RWPE2 (cell line): ENCODE measurements at regions not wholly inside any gene's neighbourhood (a gene's known extent, or its start where the extent isn't known, plus 50 kb on each side); places are given as distances from the start of the nearest gene placed in this dataset.

ENCODE experiments used
- ATAC-seq: fragments of 200-7000 bp; cut with Tn5 transposase; 3 replicates; pipeline ENCODE4 v1.9.1; 2021; ENCODE audit warnings: low read depth
- DNase-seq: peaks from one replicate; pipeline ENCODE4 v3.0.0-alpha.2; 2020; ENCODE audit warnings: low spot score
- H3K27ac ChIP-seq: fragments of 450-650 bp; 2 replicates; pipeline ENCODE4 v1.5.1; 2017; ENCODE audit warnings: mild to moderate bottlenecking; ENCODE audit not compliant: poor library complexity, severe bottlenecking
- H3K27me3 ChIP-seq: fragments of 250-450 bp; sonication (Bioruptor Pico); 2 replicates; pipeline ENCODE4 v1.5.1; 2021; ENCODE audit warnings: mild to moderate bottlenecking, moderate library complexity; ENCODE audit not compliant: insufficient read depth, poor library complexity, severe bottlenecking
- H3K36me3 ChIP-seq: fragments of 250-450 bp; sonication (Bioruptor Pico); 2 replicates; pipeline ENCODE4 v1.5.1; 2020; ENCODE audit warnings: low read depth, mild to moderate bottlenecking, moderate library complexity
- H3K4me1 ChIP-seq: fragments of 250-450 bp; sonication (Bioruptor Pico); 2 replicates; pipeline ENCODE4 v1.5.1; 2021; ENCODE audit warnings: mild to moderate bottlenecking, moderate library complexity; ENCODE audit not compliant: insufficient read depth, poor library complexity, severe bottlenecking
- H3K4me3 ChIP-seq: fragments of 250-450 bp; sonication (Bioruptor Pico); 2 replicates; pipeline ENCODE4 v1.5.1; 2021; ENCODE audit warnings: mild to moderate bottlenecking, moderate library complexity; ENCODE audit not compliant: severe bottlenecking
- H3K9me3 ChIP-seq: fragments of 250-450 bp; sonication (Bioruptor Pico); 2 replicates; pipeline ENCODE4 v1.5.1; 2021; ENCODE audit warnings: mild to moderate bottlenecking, moderate library complexity; ENCODE audit not compliant: severe bottlenecking
- CTCF ChIP-seq: fragments of 450-650 bp; IDR thresholded peaks from one replicate; pipeline ENCODE4 v1.5.1; 2017; ENCODE audit warnings: mild to moderate bottlenecking, moderate library complexity; ENCODE audit not compliant: poor library complexity, severe bottlenecking

GRCh38 chr10:21217107-21217506 lies 308.4 kb downstream of the SKIDA1 start:
- ATAC-seq (no peak), DNase-seq (no peak)
- H3K36me3 ChIP-seq: no peaks in the 10 kb centered on the region
- H3K27me3 ChIP-seq: no peaks in the 10 kb centered on the region
- H3K4me1 ChIP-seq: no peaks in the 10 kb centered on the region
- H3K27ac ChIP-seq: no peak overlapping the region
- no peaks in the 10 kb centered on the region for H3K9me3 ChIP-seq
- TF ChIP-seq CTCF: no peak
- H3K4me3 ChIP-seq: no peak overlapping the region

DNA sequence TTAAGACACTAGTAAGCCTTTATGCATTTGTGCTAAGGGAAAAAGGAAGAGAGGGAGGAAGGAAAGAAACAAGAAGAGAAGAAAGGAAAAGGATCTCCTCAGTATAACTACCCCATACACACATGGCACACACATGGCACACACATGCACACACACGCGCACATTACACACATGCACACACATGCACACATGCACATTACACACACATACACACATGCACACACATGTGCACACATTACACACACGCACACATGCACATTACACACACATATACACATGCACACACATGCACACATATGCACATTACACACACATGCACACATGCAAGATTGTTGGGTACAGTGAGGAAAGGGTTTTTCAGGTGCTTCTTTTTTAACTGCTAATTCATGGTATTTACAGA lies 311.2 kb downstream of the SKIDA1 start:
- Histone ChIP-seq H3K4me3 (no peak overlapping the region), H3K27me3 (no peaks in the 10 kb centered on the region), H3K9me3 (no peaks in the 10 kb centered on the region), H3K4me1 (no peaks in the 10 kb centered on the region), H3K27ac (no peak overlapping the region), H3K36me3 (no peaks in the 10 kb centered on the region)
- ATAC-seq (no peak), DNase-seq (no peak)
- no peak for TF ChIP-seq CTCF

- Histone ChIP-seq H3K4me1 (no peaks in the 10 kb centered on the region), H3K27ac (no peak overlapping the region), H3K27me3 (no peaks in the 10 kb centered on the region), H3K9me3 (no peaks in the 10 kb centered on the region), H3K4me3 (no peak overlapping the region), H3K36me3 (no peaks in the 10 kb centered on the region)
- DNase-seq: no peak
- no peak for TF ChIP-seq CTCF
- no peak for ATAC-seq
These were observed 312.1 kb downstream of the SKIDA1 start for GRCh38 chr10:21213381-21213780.

DNA sequence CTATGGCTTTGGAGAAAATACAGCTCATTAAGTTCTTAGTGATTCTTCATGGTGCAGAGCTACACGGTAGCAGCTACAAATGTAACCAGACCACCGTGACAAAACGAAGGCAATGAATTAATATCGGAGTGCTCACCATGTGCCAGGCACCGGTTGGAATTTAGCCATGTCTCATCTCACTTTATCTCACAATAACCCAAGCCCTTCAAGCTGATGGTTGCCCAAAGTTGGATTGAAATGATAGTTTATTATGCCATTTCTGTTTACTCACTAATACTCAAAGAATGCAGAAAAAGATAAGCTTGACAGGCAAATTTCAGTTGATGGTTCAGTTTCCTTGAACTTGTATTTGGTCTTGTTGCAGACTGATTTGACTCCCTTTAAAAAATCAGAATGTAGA lies 312.6 kb downstream of the SKIDA1 start:
- no peak overlapping the region for H3K4me3 ChIP-seq
- H3K27me3 ChIP-seq: no peaks in the 10 kb centered on the region
- no peaks in the 10 kb centered on the region for H3K4me1 ChIP-seq
- H3K36me3 ChIP-seq: no peaks in the 10 kb centered on the region
- ATAC-seq: no peak
- no peak for DNase-seq
- peaks cover 2% of the 10 kb centered on the region for H3K9me3 ChIP-seq
- H3K27ac ChIP-seq: no peak overlapping the region
- no peak for TF ChIP-seq CTCF

DNA sequence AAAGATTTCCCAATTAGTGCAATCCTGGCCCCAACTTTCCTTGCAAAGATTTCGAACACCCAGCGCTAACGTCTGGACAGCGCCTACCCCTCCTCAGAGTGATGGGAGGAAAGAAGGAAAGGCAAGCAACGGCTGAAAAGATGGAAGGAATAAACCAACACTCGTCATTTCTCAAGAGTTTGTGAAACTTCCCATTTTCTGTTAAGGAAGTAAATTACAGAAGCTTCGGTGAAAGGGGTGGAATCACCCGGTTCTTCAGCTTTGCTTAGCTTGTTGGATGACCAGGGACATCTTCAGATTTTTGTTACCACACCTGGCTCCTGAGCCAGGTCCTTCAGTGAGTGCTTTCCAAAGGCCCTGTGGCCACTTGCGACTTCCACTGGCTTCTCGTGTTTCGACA lies 313.1 kb downstream of the SKIDA1 start:
- DNase-seq (no peak), ATAC-seq (no peak)
- TF ChIP-seq CTCF: no peak
- no peaks in the 10 kb centered on the region for H3K4me1 ChIP-seq
- H3K4me3 ChIP-seq: no peak overlapping the region
- no peaks in the 10 kb centered on the region for H3K27me3 ChIP-seq
- H3K27ac ChIP-seq: no peak overlapping the region
- H3K36me3 ChIP-seq: no peaks in the 10 kb centered on the region
- peaks cover 3% of the 10 kb centered on the region for H3K9me3 ChIP-seq
